ENCODE measurements at regions not wholly inside any gene's neighbourhood (a gene's known extent, or its start where the extent isn't known, plus 50 kb on each side); places are given as distances from the start of the nearest gene placed in this dataset.

GRCh38 chr9:16138561-16139491 is 586.0 kb downstream of the CCDC171 start:
- Mint-ChIP-seq H3K27me3 (ENCODE audit: low read depth, poor library complexity) (peaks cover 23% of the 10 kb centered on the region), H3K27ac (peak overlapping the region; percentile 60), H3K36me3 (ENCODE audit: low read depth) (no peaks in the 10 kb centered on the region), H3K4me1 (peaks cover 51% of the 10 kb centered on the region), H3K4me3 (peak overlapping the region; percentile 6), H3K9me3 (no peaks in the 10 kb centered on the region)
- DNase-seq, result no peak
- TF ChIP-seq, protein P1, sequence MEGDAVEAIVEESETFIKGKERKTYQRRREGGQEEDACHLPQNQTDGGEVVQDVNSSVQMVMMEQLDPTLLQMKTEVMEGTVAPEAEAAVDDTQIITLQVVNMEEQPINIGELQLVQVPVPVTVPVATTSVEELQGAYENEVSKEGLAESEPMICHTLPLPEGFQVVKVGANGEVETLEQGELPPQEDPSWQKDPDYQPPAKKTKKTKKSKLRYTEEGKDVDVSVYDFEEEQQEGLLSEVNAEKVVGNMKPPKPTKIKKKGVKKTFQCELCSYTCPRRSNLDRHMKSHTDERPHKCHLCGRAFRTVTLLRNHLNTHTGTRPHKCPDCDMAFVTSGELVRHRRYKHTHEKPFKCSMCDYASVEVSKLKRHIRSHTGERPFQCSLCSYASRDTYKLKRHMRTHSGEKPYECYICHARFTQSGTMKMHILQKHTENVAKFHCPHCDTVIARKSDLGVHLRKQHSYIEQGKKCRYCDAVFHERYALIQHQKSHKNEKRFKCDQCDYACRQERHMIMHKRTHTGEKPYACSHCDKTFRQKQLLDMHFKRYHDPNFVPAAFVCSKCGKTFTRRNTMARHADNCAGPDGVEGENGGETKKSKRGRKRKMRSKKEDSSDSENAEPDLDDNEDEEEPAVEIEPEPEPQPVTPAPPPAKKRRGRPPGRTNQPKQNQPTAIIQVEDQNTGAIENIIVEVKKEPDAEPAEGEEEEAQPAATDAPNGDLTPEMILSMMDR (IDR thresholded peaks at IDR 0.05), result no peak

DNA sequence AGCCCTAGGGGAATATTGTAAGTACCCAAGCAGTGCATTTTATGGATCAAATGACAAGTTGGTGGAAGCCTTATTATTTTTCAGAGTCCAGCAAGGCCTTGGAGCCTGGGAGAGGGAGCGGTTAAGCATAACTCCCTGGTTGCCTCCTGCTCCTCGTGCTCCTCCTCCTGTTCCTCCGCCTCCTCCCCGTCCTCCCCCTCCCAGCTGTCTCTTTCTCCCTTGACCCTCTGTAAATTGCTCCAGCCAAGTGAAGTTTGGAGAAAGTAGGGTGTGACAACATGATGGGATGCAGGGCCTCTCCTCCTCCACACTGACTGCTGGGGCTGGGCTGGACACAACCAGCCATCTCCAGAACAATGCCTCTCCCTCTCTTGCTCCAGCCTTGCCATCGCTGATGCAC is 586.9 kb downstream of the CCDC171 start:
- peaks cover 61% of the 10 kb centered on the region for H3K4me1 Mint-ChIP-seq
- H3K27me3 Mint-ChIP-seq (ENCODE audit: low read depth, poor library complexity), result peaks cover 21% of the 10 kb centered on the region
- TF ChIP-seq, protein P1 (IDR thresholded peaks at IDR 0.05), result no peak
- H3K4me3 Mint-ChIP-seq, result no peak overlapping the region
- DNase-seq, result no peak
- H3K27ac Mint-ChIP-seq, result peak overlapping the region; percentile 95
- no peaks in the 10 kb centered on the region for H3K9me3 Mint-ChIP-seq
- H3K36me3 Mint-ChIP-seq (ENCODE audit: low read depth), result no peaks in the 10 kb centered on the region

- H3K4me1 Mint-ChIP-seq, result peaks cover 74% of the 10 kb centered on the region
- no peak overlapping the region for H3K4me3 Mint-ChIP-seq
- H3K27ac Mint-ChIP-seq, result peak overlapping the region; percentile 83
- peaks cover 16% of the 10 kb centered on the region for H3K27me3 Mint-ChIP-seq (ENCODE audit: low read depth, poor library complexity)
- TF ChIP-seq, protein P1 (IDR thresholded peaks at IDR 0.05), result no peak
- H3K36me3 Mint-ChIP-seq (ENCODE audit: low read depth), result no peaks in the 10 kb centered on the region
- no peak for DNase-seq
- no peaks in the 10 kb centered on the region for H3K9me3 Mint-ChIP-seq
These were observed 590.5 kb downstream of the CCDC171 start for GRCh38 chr9:16143310-16143709.

- Mint-ChIP-seq H3K27ac (peak overlapping the region; percentile 66), H3K36me3 (ENCODE audit: low read depth) (no peaks in the 10 kb centered on the region), H3K4me1 (peaks cover 65% of the 10 kb centered on the region), H3K4me3 (peak overlapping the region; percentile 35), H3K27me3 (ENCODE audit: low read depth, poor library complexity) (peaks cover 14% of the 10 kb centered on the region), H3K9me3 (no peaks in the 10 kb centered on the region)
- no peak for DNase-seq
- TF ChIP-seq, protein P1 (IDR thresholded peaks at IDR 0.05), result no peak
These were observed 591.4 kb downstream of the CCDC171 start for GRCh38 chr9:16143947-16144890.

DNA sequence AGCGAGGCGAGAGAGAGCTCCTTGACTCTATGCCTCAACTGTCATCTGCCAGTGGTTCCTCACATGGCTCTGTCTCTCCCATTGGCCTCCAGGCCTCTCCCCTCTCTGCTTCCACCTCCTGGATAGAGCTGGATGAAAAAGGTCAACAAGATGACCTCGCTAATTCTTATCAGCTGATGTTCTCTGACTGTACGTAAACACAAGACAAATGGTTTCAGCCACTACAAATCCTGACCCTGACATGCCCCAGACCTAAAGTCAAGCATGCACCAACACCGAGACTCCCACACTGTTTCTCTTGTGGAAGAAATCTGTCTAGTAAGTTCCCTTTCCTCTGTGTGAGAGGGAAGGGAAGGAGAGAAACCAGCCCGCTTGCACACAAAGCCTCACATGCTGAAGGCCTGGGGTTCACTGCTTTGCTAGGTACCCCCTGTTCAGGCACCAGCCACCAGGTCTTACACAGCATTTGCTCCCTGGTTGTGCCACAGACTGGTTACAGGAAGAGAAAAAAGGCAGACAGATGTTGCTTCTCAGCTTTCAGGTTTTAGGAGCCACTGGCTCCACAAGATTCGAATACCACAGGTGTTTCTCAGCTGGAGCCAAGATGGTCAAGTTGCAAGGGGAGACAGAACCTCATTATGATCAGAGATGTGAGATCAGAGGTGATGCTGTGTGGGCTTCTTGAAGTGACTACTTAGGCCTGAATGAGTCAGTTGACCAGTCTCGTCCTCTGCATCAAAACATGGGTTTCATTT is 592.5 kb downstream of the CCDC171 start:
- H3K27ac Mint-ChIP-seq, result peak overlapping the region; percentile 91
- H3K9me3 Mint-ChIP-seq, result no peaks in the 10 kb centered on the region
- DNase-seq, result no peak
- peaks cover 54% of the 10 kb centered on the region for H3K4me1 Mint-ChIP-seq
- H3K4me3 Mint-ChIP-seq, result no peak overlapping the region
- TF ChIP-seq, protein P1 (IDR thresholded peaks at IDR 0.05), result no peak
- H3K36me3 Mint-ChIP-seq (ENCODE audit: low read depth), result no peaks in the 10 kb centered on the region
- H3K27me3 Mint-ChIP-seq (ENCODE audit: low read depth, poor library complexity), result peaks cover 9% of the 10 kb centered on the region

Data from nephron progenitor cell (in vitro differentiated cells).